OCI-LY3 (cell line): ENCODE measurements at regions not wholly inside any gene's neighbourhood (a gene's known extent, or its start where the extent isn't known, plus 50 kb on each side); places are given as distances from the start of the nearest gene placed in this dataset.

Experiments
- H2AFZ ChIP-seq: fragments of 200-600, 300-600 bp; shearing (Covaris generic); 2 replicates; pipeline ENCODE4 v1.6.0; 2014; ENCODE audit warnings: antibody characterized with exemption, low read depth, low read length
- H3K27ac ChIP-seq: fragments of 200-600, 300-600 bp; sonication (generic); 2 replicates; pipeline ENCODE4 v1.5.1; 2014; ENCODE audit warnings: mild to moderate bottlenecking, low read length, moderate library complexity, mixed read lengths
- H3K27me3 ChIP-seq: fragments of 200-600, 300-600 bp; sonication (generic); 2 replicates; pipeline ENCODE4 v1.6.1; 2014; ENCODE audit warnings: low read depth, low read length, mixed read lengths
- H3K36me3 ChIP-seq: fragments of 200-600, 300-600 bp; sonication (generic); replicated peaks from 2 replicates; pipeline ENCODE3; 2014; ENCODE audit warnings: low read depth, low read length, mixed read lengths
- H3K4me1 ChIP-seq: fragments of 300-600, 200-600 bp; sonication (generic); 2 replicates; pipeline ENCODE4 v1.6.1; 2014; ENCODE audit warnings: low read length, mixed read lengths
- H3K4me2 ChIP-seq: fragments of 200-600, 300-600 bp; sonication (generic); 2 replicates; pipeline ENCODE4 v1.6.1; 2014; ENCODE audit warnings: low read length, mixed read lengths
- H3K4me3 ChIP-seq: fragments of 300-600, 200-600 bp; sonication (generic); 2 replicates; pipeline ENCODE4 v1.5.1; 2014; ENCODE audit warnings: antibody characterized with exemption, mild to moderate bottlenecking, low read length, moderate library complexity
- H3K79me2 ChIP-seq: fragments of 300-600, 200-600 bp; shearing (Covaris generic); 2 replicates; pipeline ENCODE4 v1.6.1; 2014; ENCODE audit warnings: mild to moderate bottlenecking, low read length, mixed read lengths
- H3K9ac ChIP-seq: fragments of 300-600, 200-600 bp; shearing (Covaris generic); 2 replicates; pipeline ENCODE4 v1.6.0; 2014; ENCODE audit warnings: mild to moderate bottlenecking, low read length, moderate library complexity
- H3K9me3 ChIP-seq: fragments of 200-600, 300-600 bp; shearing (Covaris generic); 2 replicates; pipeline ENCODE4 v1.6.1; 2014; ENCODE audit warnings: low read length, mixed read lengths; ENCODE audit not compliant: insufficient read depth
- H4K20me1 ChIP-seq: fragments of 200-600, 300-600 bp; sonication (generic); 2 replicates; pipeline ENCODE4 v1.6.1; 2016; ENCODE audit warnings: low read length, mixed read lengths; ENCODE audit not compliant: insufficient read depth
- EZH2phosphoT487 ChIP-seq: fragments of 200-600 bp; shearing (Covaris generic); IDR thresholded peaks from 2 replicates; pipeline ENCODE4 v1.6.1; 2018; ENCODE audit warnings: antibody characterized with exemption, mixed run types, low read depth
- TF ChIP-seq, protein P1 (sequence below): fragments of 200-600, 300-600 bp; sonication (generic); IDR thresholded peaks from 2 replicates; pipeline ENCODE4 v1.5.1; 2014; ENCODE audit warnings: antibody characterized with exemption, low read length, low read depth

GRCh38 chr11:106327637-106328036 lies 250.2 kb downstream of the AASDHPPT start:
- Histone ChIP-seq H3K4me2 (no peak overlapping the region), H3K27me3 (no peaks in the 10 kb centered on the region), H3K79me2 (no peaks in the 10 kb centered on the region), H3K9me3 (no peaks in the 10 kb centered on the region), H3K9ac (no peak overlapping the region), H3K4me3 (no peak overlapping the region), H2AFZ (no peak overlapping the region), H3K27ac (no peak overlapping the region), H3K4me1 (no peaks in the 10 kb centered on the region), H4K20me1 (no peaks in the 10 kb centered on the region), H3K36me3 (no peaks in the 10 kb centered on the region)
- TF ChIP-seq, protein P1, sequence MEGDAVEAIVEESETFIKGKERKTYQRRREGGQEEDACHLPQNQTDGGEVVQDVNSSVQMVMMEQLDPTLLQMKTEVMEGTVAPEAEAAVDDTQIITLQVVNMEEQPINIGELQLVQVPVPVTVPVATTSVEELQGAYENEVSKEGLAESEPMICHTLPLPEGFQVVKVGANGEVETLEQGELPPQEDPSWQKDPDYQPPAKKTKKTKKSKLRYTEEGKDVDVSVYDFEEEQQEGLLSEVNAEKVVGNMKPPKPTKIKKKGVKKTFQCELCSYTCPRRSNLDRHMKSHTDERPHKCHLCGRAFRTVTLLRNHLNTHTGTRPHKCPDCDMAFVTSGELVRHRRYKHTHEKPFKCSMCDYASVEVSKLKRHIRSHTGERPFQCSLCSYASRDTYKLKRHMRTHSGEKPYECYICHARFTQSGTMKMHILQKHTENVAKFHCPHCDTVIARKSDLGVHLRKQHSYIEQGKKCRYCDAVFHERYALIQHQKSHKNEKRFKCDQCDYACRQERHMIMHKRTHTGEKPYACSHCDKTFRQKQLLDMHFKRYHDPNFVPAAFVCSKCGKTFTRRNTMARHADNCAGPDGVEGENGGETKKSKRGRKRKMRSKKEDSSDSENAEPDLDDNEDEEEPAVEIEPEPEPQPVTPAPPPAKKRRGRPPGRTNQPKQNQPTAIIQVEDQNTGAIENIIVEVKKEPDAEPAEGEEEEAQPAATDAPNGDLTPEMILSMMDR: no peak
- TF ChIP-seq EZH2phosphoT487: no peak

- H3K27ac ChIP-seq: no peak overlapping the region
- H3K27me3 ChIP-seq: no peaks in the 10 kb centered on the region
- H3K4me3 ChIP-seq: no peak overlapping the region
- no peak overlapping the region for H2AFZ ChIP-seq
- H3K36me3 ChIP-seq: no peaks in the 10 kb centered on the region
- no peak overlapping the region for H3K9ac ChIP-seq
- TF ChIP-seq EZH2phosphoT487: no peak
- TF ChIP-seq, protein P1: no peak
- no peaks in the 10 kb centered on the region for H4K20me1 ChIP-seq
- H3K4me1 ChIP-seq: no peaks in the 10 kb centered on the region
- no peaks in the 10 kb centered on the region for H3K9me3 ChIP-seq
- H3K79me2 ChIP-seq: no peaks in the 10 kb centered on the region
- no peak overlapping the region for H3K4me2 ChIP-seq
Measured at GRCh38 chr11:106329273-106330018, 252.0 kb downstream of the AASDHPPT start.

DNA sequence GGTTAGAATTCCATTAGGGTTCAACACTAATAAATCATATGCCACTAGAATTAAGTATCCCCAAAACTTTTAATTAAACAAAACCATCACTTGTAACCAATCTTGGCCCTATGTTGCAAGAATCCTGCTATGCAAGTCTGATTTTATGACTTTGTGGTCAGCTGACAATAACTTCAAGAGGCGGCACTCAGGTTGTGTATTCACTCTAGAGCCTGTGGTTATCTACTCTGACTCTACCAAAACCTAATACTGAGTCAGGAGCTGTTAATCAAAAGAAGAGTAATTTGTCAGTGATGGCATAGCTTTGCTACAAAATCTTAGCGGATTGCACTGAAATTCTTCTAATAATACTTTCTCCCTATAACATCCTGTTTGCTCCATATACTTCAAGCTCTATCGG lies 253.7 kb downstream of the AASDHPPT start:
- TF ChIP-seq EZH2phosphoT487: no peak
- TF ChIP-seq, protein P1: no peak
- Histone ChIP-seq H3K4me3 (no peak overlapping the region), H3K4me1 (no peaks in the 10 kb centered on the region), H3K27ac (no peak overlapping the region), H3K79me2 (no peaks in the 10 kb centered on the region), H3K9ac (no peak overlapping the region), H2AFZ (no peak overlapping the region), H3K4me2 (no peak overlapping the region), H3K9me3 (no peaks in the 10 kb centered on the region), H4K20me1 (no peaks in the 10 kb centered on the region), H3K27me3 (no peaks in the 10 kb centered on the region), H3K36me3 (no peaks in the 10 kb centered on the region)

DNA sequence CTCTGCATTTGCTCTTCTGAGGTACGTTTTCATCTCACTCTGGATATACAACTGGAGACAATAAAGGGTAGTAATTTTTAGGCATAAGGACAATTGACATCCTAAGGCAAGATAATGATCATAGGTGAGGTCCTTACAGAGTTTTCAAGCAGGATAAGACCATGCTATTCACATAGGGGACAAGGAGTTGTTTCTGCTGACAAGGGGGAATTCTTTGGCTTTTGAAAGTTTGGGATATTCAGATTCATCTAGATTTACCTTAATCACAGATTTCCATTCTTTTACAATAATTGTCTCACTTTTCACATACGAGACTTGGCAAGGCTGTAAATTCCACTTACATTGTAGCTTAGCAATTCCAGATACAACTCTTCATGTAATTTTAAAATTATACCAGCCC lies 256.2 kb downstream of the AASDHPPT start:
- Histone ChIP-seq H3K9ac (no peak overlapping the region), H3K27ac (no peak overlapping the region), H3K9me3 (no peaks in the 10 kb centered on the region), H3K79me2 (no peaks in the 10 kb centered on the region), H3K27me3 (no peaks in the 10 kb centered on the region), H3K36me3 (no peaks in the 10 kb centered on the region), H3K4me1 (no peaks in the 10 kb centered on the region), H3K4me3 (no peak overlapping the region), H3K4me2 (no peak overlapping the region), H4K20me1 (no peaks in the 10 kb centered on the region), H2AFZ (no peak overlapping the region)
- TF ChIP-seq, protein P1: no peak
- TF ChIP-seq EZH2phosphoT487: no peak
